ENCODE measurements at regions not wholly inside any gene's neighbourhood (a gene's known extent, or its start where the extent isn't known, plus 50 kb on each side); places are given as distances from the start of the nearest gene placed in this dataset.

- no peak for TF ChIP-seq CTCF (IDR thresholded peaks at IDR 0.05; ENCODE audit: low read depth, low read length, poor library complexity, severe bottlenecking)
- no peak for TF ChIP-seq EZH2phosphoT487 (IDR thresholded peaks at IDR 0.05; ENCODE audit: borderline replicate concordance, low read length)
Observed at GRCh38 chr4:151935411-151935810, 174.6 kb upstream of the GATB start.

All from DOHH2 (cell line).